Activated naive CD8-positive, alpha-beta T cell treated with anti-CD3 and anti-CD28 coated beads, Interleukin-2, amount 50 U/mL, for 24 hours (primary cell): ENCODE measurements at regions not wholly inside any gene's neighbourhood (a gene's known extent, or its start where the extent isn't known, plus 50 kb on each side); places are given as distances from the start of the nearest gene placed in this dataset.

ENCODE experiments used
- ATAC-seq: fragments of 150-1000 bp; cut with Tn5 transposase; one replicate; pipeline ENCODE4 v1.10.0; 2021
- DNase-seq: peaks from one replicate; pipeline ENCODE4 v3.0.0; 2021
- H3K27ac Mint-ChIP-seq: one replicate; pipeline ENCODE4 v1.8.0; 2021; ENCODE audit warnings: mild to moderate bottlenecking, mixed read lengths
- H3K27me3 Mint-ChIP-seq: one replicate; pipeline ENCODE4 v1.8.0; 2021; ENCODE audit warnings: mixed read lengths
- H3K36me3 Mint-ChIP-seq: one replicate; pipeline ENCODE4 v1.8.0; 2021; ENCODE audit warnings: low read depth, mixed read lengths
- H3K4me1 Mint-ChIP-seq: one replicate; pipeline ENCODE4 v1.8.0; 2021; ENCODE audit warnings: mixed read lengths
- H3K4me3 Mint-ChIP-seq: one replicate; pipeline ENCODE4 v1.8.0; 2021; ENCODE audit warnings: mild to moderate bottlenecking, moderate library complexity, mixed read lengths
- H3K9me3 Mint-ChIP-seq: one replicate; pipeline ENCODE4 v1.8.0; 2021; ENCODE audit warnings: mixed read lengths

- DNase-seq = no peak
- Mint-ChIP-seq H3K4me3 (no peak overlapping the region), H3K4me1 (no peaks in the 10 kb centered on the region), H3K9me3 (peaks cover 29% of the 10 kb centered on the region), H3K27ac (no peak overlapping the region), H3K27me3 (no peaks in the 10 kb centered on the region), H3K36me3 (no peaks in the 10 kb centered on the region)
- ATAC-seq = no peak
Measured at GRCh38 chr1:95701450-95702173, 467.6 kb downstream of the RWDD3 start.

- ATAC-seq (no peak), DNase-seq (no peak)
- Mint-ChIP-seq H3K27me3 (no peaks in the 10 kb centered on the region), H3K9me3 (peaks cover 38% of the 10 kb centered on the region), H3K4me3 (no peak overlapping the region), H3K36me3 (no peaks in the 10 kb centered on the region), H3K4me1 (no peaks in the 10 kb centered on the region), H3K27ac (no peak overlapping the region)
Measured at GRCh38 chr1:95703046-95703445, 469.0 kb downstream of the RWDD3 start.

- ATAC-seq = no peak
- DNase-seq = no peak
- H3K27me3 Mint-ChIP-seq = no peaks in the 10 kb centered on the region
- H3K27ac Mint-ChIP-seq = no peak overlapping the region
- H3K9me3 Mint-ChIP-seq = no peaks in the 10 kb centered on the region
- no peak overlapping the region for H3K4me3 Mint-ChIP-seq
- no peaks in the 10 kb centered on the region for H3K4me1 Mint-ChIP-seq
- no peaks in the 10 kb centered on the region for H3K36me3 Mint-ChIP-seq
Measured at GRCh38 chr1:95716097-95716496, 482.1 kb downstream of the RWDD3 start.

- ATAC-seq = no peak
- no peaks in the 10 kb centered on the region for H3K9me3 Mint-ChIP-seq
- no peak overlapping the region for H3K4me3 Mint-ChIP-seq
Measured at GRCh38 chr1:95716550-95716949, 482.5 kb downstream of the RWDD3 start.

GRCh38 chr1:95723346-95723745 is 489.3 kb downstream of the RWDD3 start:
- no peak overlapping the region for H3K4me3 Mint-ChIP-seq
- H3K36me3 Mint-ChIP-seq = no peaks in the 10 kb centered on the region
- peaks cover 4% of the 10 kb centered on the region for H3K9me3 Mint-ChIP-seq
- ATAC-seq (no peak), DNase-seq (no peak)
- no peaks in the 10 kb centered on the region for H3K4me1 Mint-ChIP-seq
- no peaks in the 10 kb centered on the region for H3K27me3 Mint-ChIP-seq
- no peak overlapping the region for H3K27ac Mint-ChIP-seq

More at GRCh38 chr1:95716550-95716949, 482.5 kb downstream of the RWDD3 start:
- H3K27ac Mint-ChIP-seq = no peak overlapping the region
- no peaks in the 10 kb centered on the region for H3K4me1 Mint-ChIP-seq
- H3K27me3 Mint-ChIP-seq = no peaks in the 10 kb centered on the region
- no peaks in the 10 kb centered on the region for H3K36me3 Mint-ChIP-seq
- DNase-seq = no peak

GRCh38 chr1:95728841-95729240 is 494.8 kb downstream of the RWDD3 start:
- no peaks in the 10 kb centered on the region for H3K27me3 Mint-ChIP-seq

GRCh38 chr1:95730986-95731385 is 497.0 kb downstream of the RWDD3 start:
- Mint-ChIP-seq H3K27ac (no peak overlapping the region), H3K9me3 (peaks cover 24% of the 10 kb centered on the region), H3K4me3 (no peak overlapping the region), H3K36me3 (no peaks in the 10 kb centered on the region), H3K27me3 (no peaks in the 10 kb centered on the region), H3K4me1 (no peaks in the 10 kb centered on the region)
- DNase-seq = no peak
- no peak for ATAC-seq

More at GRCh38 chr1:95728841-95729240, 494.8 kb downstream of the RWDD3 start:
- Mint-ChIP-seq H3K4me1 (no peaks in the 10 kb centered on the region), H3K27ac (no peak overlapping the region), H3K4me3 (no peak overlapping the region), H3K9me3 (peaks cover 24% of the 10 kb centered on the region), H3K36me3 (no peaks in the 10 kb centered on the region)
- DNase-seq (no peak), ATAC-seq (no peak)

- Mint-ChIP-seq H3K4me3 (no peak overlapping the region), H3K27ac (no peak overlapping the region), H3K4me1 (no peaks in the 10 kb centered on the region), H3K27me3 (no peaks in the 10 kb centered on the region), H3K36me3 (no peaks in the 10 kb centered on the region), H3K9me3 (peaks cover 27% of the 10 kb centered on the region)
- DNase-seq = no peak
- no peak for ATAC-seq
Measured at GRCh38 chr1:95731466-95731865, 497.5 kb downstream of the RWDD3 start.

GRCh38 chr1:95733031-95733430 is 499.0 kb downstream of the RWDD3 start:
- H3K27ac Mint-ChIP-seq = no peak overlapping the region
- ATAC-seq (no peak), DNase-seq (no peak)
- no peak overlapping the region for H3K4me3 Mint-ChIP-seq
- H3K4me1 Mint-ChIP-seq = no peaks in the 10 kb centered on the region
- no peaks in the 10 kb centered on the region for H3K36me3 Mint-ChIP-seq
- H3K27me3 Mint-ChIP-seq = no peaks in the 10 kb centered on the region
- peaks cover 26% of the 10 kb centered on the region for H3K9me3 Mint-ChIP-seq

GRCh38 chr1:95733671-95734070 is 499.7 kb downstream of the RWDD3 start:
- ATAC-seq (no peak), DNase-seq (no peak)
- Mint-ChIP-seq H3K27me3 (no peaks in the 10 kb centered on the region), H3K9me3 (peaks cover 26% of the 10 kb centered on the region), H3K4me3 (no peak overlapping the region), H3K27ac (no peak overlapping the region), H3K4me1 (no peaks in the 10 kb centered on the region), H3K36me3 (no peaks in the 10 kb centered on the region)

GRCh38 chr1:95734560-95734959 is 500.6 kb downstream of the RWDD3 start:
- H3K36me3 Mint-ChIP-seq = no peaks in the 10 kb centered on the region
- peaks cover 26% of the 10 kb centered on the region for H3K9me3 Mint-ChIP-seq
- DNase-seq = no peak
- ATAC-seq = no peak
- no peak overlapping the region for H3K4me3 Mint-ChIP-seq
- no peaks in the 10 kb centered on the region for H3K4me1 Mint-ChIP-seq
- H3K27me3 Mint-ChIP-seq = no peaks in the 10 kb centered on the region
- no peak overlapping the region for H3K27ac Mint-ChIP-seq

- Mint-ChIP-seq H3K27ac (no peak overlapping the region), H3K4me3 (no peak overlapping the region), H3K27me3 (no peaks in the 10 kb centered on the region), H3K9me3 (peaks cover 13% of the 10 kb centered on the region), H3K4me1 (no peaks in the 10 kb centered on the region), H3K36me3 (no peaks in the 10 kb centered on the region)
- ATAC-seq (no peak), DNase-seq (no peak)
Measured at GRCh38 chr1:95742591-95743089, 508.6 kb downstream of the RWDD3 start.

- no peak for ATAC-seq
- Mint-ChIP-seq H3K36me3 (no peaks in the 10 kb centered on the region), H3K9me3 (peaks cover 11% of the 10 kb centered on the region), H3K4me3 (no peak overlapping the region), H3K27ac (no peak overlapping the region), H3K27me3 (no peaks in the 10 kb centered on the region), H3K4me1 (no peaks in the 10 kb centered on the region)
- no peak for DNase-seq
Measured at GRCh38 chr1:95744731-95745130, 510.7 kb downstream of the RWDD3 start.

- DNase-seq (no peak), ATAC-seq (no peak)
- H3K36me3 Mint-ChIP-seq = no peaks in the 10 kb centered on the region
- H3K4me1 Mint-ChIP-seq = no peaks in the 10 kb centered on the region
- no peak overlapping the region for H3K27ac Mint-ChIP-seq
- peaks cover 14% of the 10 kb centered on the region for H3K9me3 Mint-ChIP-seq
- no peak overlapping the region for H3K4me3 Mint-ChIP-seq
- H3K27me3 Mint-ChIP-seq = no peaks in the 10 kb centered on the region
Measured at GRCh38 chr1:95752515-95753381, 518.7 kb downstream of the RWDD3 start.
